WTC11 (cell line): ENCODE measurements at regions not wholly inside any gene's neighbourhood (a gene's known extent, or its start where the extent isn't known, plus 50 kb on each side); places are given as distances from the start of the nearest gene placed in this dataset.

Experiments
- ATAC-seq: fragments of 200-7000 bp; cut with Tn5 transposase; 2 replicates; pipeline ENCODE4 v1.10.0; 2021; ENCODE audit warnings: mild to moderate bottlenecking, moderate library complexity
- CTCF ChIA-PET: fragments of 300-600 bp; sonication (Branson Sonifier 250); formaldehyde crosslinking; loops from one replicate; lab custom pipeline; 2021; ENCODE audit warnings: antibody characterized with exemption; lab: Charles Lee
- POLR2A ChIA-PET: fragments of 350-600 bp; sonication (Branson Sonifier 250); formaldehyde crosslinking; loops from one replicate; lab custom pipeline; 2021; ENCODE audit warnings: antibody characterized with exemption; lab: Charles Lee
- DNase-seq: peaks from one replicate; pipeline ENCODE4 v3.0.0; 2021; ENCODE audit warnings: low spot score
- H3K27ac Mint-ChIP-seq: 2 replicates; pipeline ENCODE4 v1.8.0; 2021; ENCODE audit warnings: mixed read lengths
- H3K27me3 Mint-ChIP-seq: 2 replicates; pipeline ENCODE4 v1.8.0; 2021; ENCODE audit warnings: low read depth, mild to moderate bottlenecking, moderate library complexity, mixed read lengths
- H3K36me3 Mint-ChIP-seq: 2 replicates; pipeline ENCODE4 v1.8.0; 2021; ENCODE audit warnings: mixed read lengths
- H3K4me1 Mint-ChIP-seq: 2 replicates; pipeline ENCODE4 v1.8.0; 2022; ENCODE audit warnings: mixed read lengths
- H3K4me3 Mint-ChIP-seq: 2 replicates; pipeline ENCODE4 v1.8.0; 2021; ENCODE audit warnings: mild to moderate bottlenecking, moderate library complexity, mixed read lengths
- H3K9me3 Mint-ChIP-seq: 2 replicates; pipeline ENCODE4 v1.8.0; 2021; ENCODE audit warnings: mixed read lengths
- ATF3 ChIP-seq: sonication (generic); formaldehyde crosslinking; conservative IDR thresholded peaks from 2 replicates; pipeline ENCODE4 v1.8.1; 2022; ENCODE audit warnings: mild to moderate bottlenecking, missing genetic modification reagents
- ATF6 ChIP-seq: sonication (generic); formaldehyde crosslinking; IDR thresholded peaks from 2 replicates; pipeline ENCODE4 v1.8.1; 2023; ENCODE audit warnings: mild to moderate bottlenecking, missing genetic modification reagents
- E2F4 ChIP-seq: sonication (generic); formaldehyde crosslinking; IDR thresholded peaks from 2 replicates; pipeline ENCODE4 v1.8.1; 2022; ENCODE audit warnings: low read depth, mild to moderate bottlenecking, moderate library complexity, missing genetic modification reagents, borderline replicate concordance
- ERG ChIP-seq: fragments of 250-450 bp; sonication (Bioruptor Pico); IDR thresholded peaks from 2 replicates; pipeline ENCODE4 v1.8.0; 2021; ENCODE audit warnings: mild to moderate bottlenecking
- FOXJ3 ChIP-seq: sonication (generic); formaldehyde crosslinking; IDR thresholded peaks from 2 replicates; pipeline ENCODE4 v1.9.0; 2021; ENCODE audit warnings: missing genetic modification reagents, mild to moderate bottlenecking, borderline replicate concordance
- GABPB1 ChIP-seq: sonication (generic); formaldehyde crosslinking; IDR thresholded peaks from 2 replicates; pipeline ENCODE4 v1.8.1; 2023; ENCODE audit warnings: mild to moderate bottlenecking, missing genetic modification reagents
- KAT7 ChIP-seq: sonication (generic); formaldehyde crosslinking; IDR thresholded peaks from 2 replicates; pipeline ENCODE4 v1.8.1; 2023; ENCODE audit warnings: missing genetic modification reagents, mild to moderate bottlenecking, borderline replicate concordance
- PRRX2 ChIP-seq: fragments of 250-450 bp; sonication (Bioruptor Pico); IDR thresholded peaks from 2 replicates; pipeline ENCODE4 v1.8.0; 2021; ENCODE audit warnings: mild to moderate bottlenecking
- RELA ChIP-seq: sonication (generic); formaldehyde crosslinking; IDR thresholded peaks from 2 replicates; pipeline ENCODE4 v1.8.1; 2022; ENCODE audit warnings: missing genetic modification reagents, mild to moderate bottlenecking, borderline replicate concordance
- RORB ChIP-seq: fragments of 250-450 bp; sonication (Bioruptor Pico); IDR thresholded peaks from 2 replicates; pipeline ENCODE4 v1.9.0; 2021; ENCODE audit warnings: mild to moderate bottlenecking
- SOX15 ChIP-seq: fragments of 250-450 bp; sonication (Bioruptor Pico); IDR thresholded peaks from 2 replicates; pipeline ENCODE4 v1.9.0; 2021; ENCODE audit warnings: mild to moderate bottlenecking
- TEAD4 ChIP-seq: sonication (generic); formaldehyde crosslinking; IDR thresholded peaks from 2 replicates; pipeline ENCODE4 v1.8.0; 2022; ENCODE audit warnings: mild to moderate bottlenecking, missing genetic modification reagents
- ZBTB21 ChIP-seq: sonication (generic); formaldehyde crosslinking; IDR thresholded peaks from 2 replicates; pipeline ENCODE4 v1.8.1; 2023; ENCODE audit warnings: mild to moderate bottlenecking, missing genetic modification reagents, borderline replicate concordance
- ZNF138 ChIP-seq: sonication (generic); formaldehyde crosslinking; conservative IDR thresholded peaks from 2 replicates; pipeline ENCODE4 v1.8.1; 2022; ENCODE audit warnings: mild to moderate bottlenecking, moderate library complexity, missing genetic modification reagents
- ZNF219 ChIP-seq: sonication (generic); formaldehyde crosslinking; IDR thresholded peaks from 2 replicates; pipeline ENCODE4 v1.8.0; 2023; ENCODE audit warnings: missing genetic modification reagents, mild to moderate bottlenecking, borderline replicate concordance
- ZNF232 ChIP-seq: sonication (generic); formaldehyde crosslinking; IDR thresholded peaks from 2 replicates; pipeline ENCODE4 v1.8.0; 2022; ENCODE audit warnings: mild to moderate bottlenecking, missing genetic modification reagents
- ZNF317 ChIP-seq: sonication (generic); formaldehyde crosslinking; IDR thresholded peaks from 2 replicates; pipeline ENCODE4 v1.8.1; 2023; ENCODE audit warnings: low read depth, mild to moderate bottlenecking, moderate library complexity, missing genetic modification reagents, borderline replicate concordance
- TF ChIP-seq, protein P1 (sequence below): sonication (generic); formaldehyde crosslinking; IDR thresholded peaks from 2 replicates; pipeline ENCODE4 v1.8.0; 2022; ENCODE audit warnings: mild to moderate bottlenecking, missing genetic modification reagents

DNA sequence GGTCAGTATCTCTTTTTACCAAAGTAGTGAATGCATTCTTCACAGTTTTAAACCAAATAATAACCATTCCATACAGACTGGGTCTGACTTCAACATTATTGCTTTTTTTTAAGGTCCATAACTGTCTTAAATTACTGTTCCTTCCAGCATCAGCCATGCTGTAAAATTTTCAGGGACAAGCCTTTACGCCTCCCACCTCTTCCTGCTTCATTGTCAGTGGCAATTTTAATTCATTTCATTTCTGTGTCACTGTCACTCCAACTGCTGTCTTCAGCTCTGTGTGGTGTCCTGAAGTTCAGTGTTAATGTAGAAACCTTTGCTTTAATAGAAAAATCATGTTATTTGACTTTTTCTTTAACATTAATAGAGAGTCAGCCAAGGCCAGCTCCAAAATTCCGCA lies 365.6 kb upstream of the PTBP2 start:
- no peak for ATAC-seq
- Mint-ChIP-seq H3K4me3 (no peak overlapping the region), H3K36me3 (no peaks in the 10 kb centered on the region), H3K27ac (no peak overlapping the region), H3K4me1 (peaks cover 6% of the 10 kb centered on the region), H3K9me3 (no peaks in the 10 kb centered on the region), H3K27me3 (no peaks in the 10 kb centered on the region)
- no peak for DNase-seq
- CTCF ChIA-PET, result no interaction called here
- no peak for TF ChIP-seq PRRX2 (CRISPR knock-in tag)
- no peak for TF ChIP-seq E2F4 (CRISPR knock-in tag)
- TF ChIP-seq, all 79 proteins: peak for 0
- POLR2A ChIA-PET, result no interaction called here

DNA sequence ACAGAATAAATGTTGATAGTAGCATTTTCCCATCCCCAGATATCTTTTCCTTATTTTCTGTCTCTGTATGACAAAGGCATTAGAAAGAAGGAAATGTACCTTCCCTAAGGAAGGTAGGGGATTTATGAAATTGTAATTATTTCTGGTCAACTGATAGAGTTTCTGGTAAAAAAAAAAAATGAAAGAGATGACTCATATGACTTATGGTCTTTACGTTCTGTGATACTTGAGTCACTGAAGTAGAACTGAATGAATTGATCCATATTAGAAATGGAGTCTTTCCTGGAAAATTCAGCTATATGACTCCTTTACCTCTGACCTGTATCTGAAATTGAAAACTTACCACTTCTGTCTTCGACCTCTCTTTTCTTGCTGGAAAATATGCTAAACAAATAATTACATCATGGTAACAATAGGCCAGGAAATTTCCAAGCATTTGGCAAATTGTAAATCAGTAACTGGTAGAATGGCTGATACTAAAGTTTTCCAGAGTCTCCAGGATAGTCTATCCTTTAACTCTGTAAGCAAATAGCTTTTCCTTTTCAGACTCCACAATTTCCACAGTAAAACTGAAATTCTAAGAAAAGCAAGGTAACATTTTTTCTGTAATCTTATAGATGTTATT lies 364.3 kb upstream of the PTBP2 start:
- H3K4me1 Mint-ChIP-seq, result peaks cover 6% of the 10 kb centered on the region
- ChIA-PET POLR2A (no interaction called here), CTCF (no interaction called here)
- H3K4me3 Mint-ChIP-seq, result no peak overlapping the region
- no peaks in the 10 kb centered on the region for H3K36me3 Mint-ChIP-seq
- no peak overlapping the region for H3K27ac Mint-ChIP-seq
- no peak for DNase-seq
- H3K9me3 Mint-ChIP-seq, result no peaks in the 10 kb centered on the region
- no peak for ATAC-seq
- H3K27me3 Mint-ChIP-seq, result no peaks in the 10 kb centered on the region; the same call in 1 of the 2 replicates
- no peak for TF ChIP-seq SOX15 (CRISPR knock-in tag)

- no peaks in the 10 kb centered on the region for H3K9me3 Mint-ChIP-seq
- TF ChIP-seq ZNF232 (CRISPR knock-in tag) (no peak), ATF3 (CRISPR knock-in tag) (no peak), ZNF138 (CRISPR knock-in tag) (no peak), GABPB1 (CRISPR knock-in tag) (no peak), KAT7 (no peak), TEAD4 (CRISPR knock-in tag) (no peak)
- TF ChIP-seq, protein P1, sequence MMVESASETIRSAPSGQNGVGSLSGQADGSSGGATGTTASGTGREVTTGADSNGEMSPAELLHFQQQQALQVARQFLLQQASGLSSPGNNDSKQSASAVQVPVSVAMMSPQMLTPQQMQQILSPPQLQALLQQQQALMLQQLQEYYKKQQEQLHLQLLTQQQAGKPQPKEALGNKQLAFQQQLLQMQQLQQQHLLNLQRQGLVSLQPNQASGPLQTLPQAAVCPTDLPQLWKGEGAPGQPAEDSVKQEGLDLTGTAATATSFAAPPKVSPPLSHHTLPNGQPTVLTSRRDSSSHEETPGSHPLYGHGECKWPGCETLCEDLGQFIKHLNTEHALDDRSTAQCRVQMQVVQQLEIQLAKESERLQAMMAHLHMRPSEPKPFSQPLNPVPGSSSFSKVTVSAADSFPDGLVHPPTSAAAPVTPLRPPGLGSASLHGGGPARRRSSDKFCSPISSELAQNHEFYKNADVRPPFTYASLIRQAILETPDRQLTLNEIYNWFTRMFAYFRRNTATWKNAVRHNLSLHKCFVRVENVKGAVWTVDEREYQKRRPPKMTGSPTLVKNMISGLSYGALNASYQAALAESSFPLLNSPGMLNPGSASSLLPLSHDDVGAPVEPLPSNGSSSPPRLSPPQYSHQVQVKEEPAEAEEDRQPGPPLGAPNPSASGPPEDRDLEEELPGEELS (CRISPR knock-in tag), result no peak
- H3K36me3 Mint-ChIP-seq, result no peaks in the 10 kb centered on the region
- ChIA-PET CTCF (no interaction called here), POLR2A (no interaction called here)
- DNase-seq (no peak), ATAC-seq (no peak)
- H3K27ac Mint-ChIP-seq, result no peak overlapping the region
- no peak overlapping the region for H3K4me3 Mint-ChIP-seq
- peaks cover 6% of the 10 kb centered on the region for H3K4me1 Mint-ChIP-seq
- H3K27me3 Mint-ChIP-seq, result no peaks in the 10 kb centered on the region; the same call in 1 of the 2 replicates
Measured at GRCh38 chr1:96358057-96358456, 363.5 kb upstream of the PTBP2 start.

- Mint-ChIP-seq H3K27me3 (no peaks in the 10 kb centered on the region; the same call in 1 of the 2 replicates), H3K36me3 (no peaks in the 10 kb centered on the region), H3K4me1 (peaks cover 6% of the 10 kb centered on the region), H3K9me3 (no peaks in the 10 kb centered on the region), H3K4me3 (no peak overlapping the region), H3K27ac (no peak overlapping the region)
- DNase-seq, result no peak
- no peak for ATAC-seq
- ChIA-PET POLR2A (no interaction called here), CTCF (no interaction called here)
- TF ChIP-seq ERG (CRISPR knock-in tag), result no peak
- no peak for TF ChIP-seq RELA (CRISPR knock-in tag)
- no peak for TF ChIP-seq FOXJ3
- TF ChIP-seq E2F4 (CRISPR knock-in tag), result no peak
- no peak for TF ChIP-seq ZNF219 (CRISPR knock-in tag)
- no peak for TF ChIP-seq ZBTB21 (CRISPR knock-in tag)
- TF ChIP-seq ATF6, result no peak
- TF ChIP-seq RORB (CRISPR knock-in tag), result no peak
- no peak for TF ChIP-seq ZNF317 (CRISPR knock-in tag)
Measured at GRCh38 chr1:96360036-96360795, 361.4 kb upstream of the PTBP2 start.
